WTC11 (cell line): ENCODE measurements at regions not wholly inside any gene's neighbourhood (a gene's known extent, or its start where the extent isn't known, plus 50 kb on each side); places are given as distances from the start of the nearest gene placed in this dataset.

Source experiments
- ATAC-seq: fragments of 200-7000 bp; cut with Tn5 transposase; 2 replicates; pipeline ENCODE4 v1.10.0; 2021; ENCODE audit warnings: mild to moderate bottlenecking, moderate library complexity
- CTCF ChIA-PET: fragments of 300-600 bp; sonication (Branson Sonifier 250); formaldehyde crosslinking; loops from one replicate; lab custom pipeline; 2021; ENCODE audit warnings: antibody characterized with exemption; lab: Charles Lee
- POLR2A ChIA-PET: fragments of 350-600 bp; sonication (Branson Sonifier 250); formaldehyde crosslinking; loops from one replicate; lab custom pipeline; 2021; ENCODE audit warnings: antibody characterized with exemption; lab: Charles Lee
- DNase-seq: peaks from one replicate; pipeline ENCODE4 v3.0.0; 2021; ENCODE audit warnings: low spot score
- H3K27ac Mint-ChIP-seq: 2 replicates; pipeline ENCODE4 v1.8.0; 2021; ENCODE audit warnings: mixed read lengths
- H3K27me3 Mint-ChIP-seq: 2 replicates; pipeline ENCODE4 v1.8.0; 2021; ENCODE audit warnings: low read depth, mild to moderate bottlenecking, moderate library complexity, mixed read lengths
- H3K36me3 Mint-ChIP-seq: 2 replicates; pipeline ENCODE4 v1.8.0; 2021; ENCODE audit warnings: mixed read lengths
- H3K4me1 Mint-ChIP-seq: 2 replicates; pipeline ENCODE4 v1.8.0; 2022; ENCODE audit warnings: mixed read lengths
- H3K4me3 Mint-ChIP-seq: 2 replicates; pipeline ENCODE4 v1.8.0; 2021; ENCODE audit warnings: mild to moderate bottlenecking, moderate library complexity, mixed read lengths
- H3K9me3 Mint-ChIP-seq: 2 replicates; pipeline ENCODE4 v1.8.0; 2021; ENCODE audit warnings: mixed read lengths
- ARID4B ChIP-seq: sonication (generic); formaldehyde crosslinking; IDR thresholded peaks from 2 replicates; pipeline ENCODE4 v1.8.0; 2023; ENCODE audit warnings: missing genetic modification reagents, mild to moderate bottlenecking, borderline replicate concordance
- CREB1 ChIP-seq: sonication (generic); formaldehyde crosslinking; IDR thresholded peaks from 2 replicates; pipeline ENCODE4 v1.8.0; 2023; ENCODE audit warnings: mild to moderate bottlenecking, missing genetic modification reagents
- E2F1 ChIP-seq: sonication (generic); formaldehyde crosslinking; IDR thresholded peaks from 2 replicates; pipeline ENCODE4 v1.8.0; 2022; ENCODE audit warnings: mild to moderate bottlenecking, missing genetic modification reagents
- MAX ChIP-seq: sonication (generic); formaldehyde crosslinking; IDR thresholded peaks from 2 replicates; pipeline ENCODE4 v1.8.0; 2022; ENCODE audit warnings: mild to moderate bottlenecking, missing genetic modification reagents
- RELA ChIP-seq: sonication (generic); formaldehyde crosslinking; IDR thresholded peaks from 2 replicates; pipeline ENCODE4 v1.8.1; 2022; ENCODE audit warnings: missing genetic modification reagents, mild to moderate bottlenecking, borderline replicate concordance
- SP1 ChIP-seq: sonication (generic); formaldehyde crosslinking; conservative IDR thresholded peaks from 2 replicates; pipeline ENCODE4 v1.8.1; 2022; ENCODE audit warnings: missing genetic modification reagents
- STAT6 ChIP-seq: sonication (generic); formaldehyde crosslinking; conservative IDR thresholded peaks from 2 replicates; pipeline ENCODE4 v1.8.1; 2023; ENCODE audit warnings: mild to moderate bottlenecking, low read depth, missing genetic modification reagents, moderate library complexity
- TEAD4 ChIP-seq: sonication (generic); formaldehyde crosslinking; IDR thresholded peaks from 2 replicates; pipeline ENCODE4 v1.8.0; 2022; ENCODE audit warnings: mild to moderate bottlenecking, missing genetic modification reagents
- USF1 ChIP-seq: sonication (generic); formaldehyde crosslinking; IDR thresholded peaks from 2 replicates; pipeline ENCODE4 v1.8.0; 2022; ENCODE audit warnings: mild to moderate bottlenecking, missing genetic modification reagents
- USF2 ChIP-seq: sonication (generic); formaldehyde crosslinking; IDR thresholded peaks from 2 replicates; pipeline ENCODE4 v1.8.1; 2023; ENCODE audit warnings: mild to moderate bottlenecking, missing genetic modification reagents, moderate library complexity
- ZNF396 ChIP-seq: fragments of 250-450 bp; sonication (Bioruptor Pico); IDR thresholded peaks from 2 replicates; pipeline ENCODE4 v1.8.0; 2021; ENCODE audit warnings: mild to moderate bottlenecking, moderate library complexity, borderline replicate concordance
- ZNF671 ChIP-seq: fragments of 250-450 bp; sonication (Bioruptor Pico); IDR thresholded peaks from 2 replicates; pipeline ENCODE4 v1.8.0; 2021; ENCODE audit warnings: mild to moderate bottlenecking

- TF ChIP-seq USF2 (CRISPR knock-in tag): no peak
- no peak for TF ChIP-seq RELA (CRISPR knock-in tag)
- TF ChIP-seq ARID4B (CRISPR knock-in tag): no peak
- no peak for TF ChIP-seq ZNF671 (CRISPR knock-in tag)
- TF ChIP-seq MAX (CRISPR knock-in tag): no peak
- TF ChIP-seq SP1 (CRISPR knock-in tag): no peak
These were observed 104.8 kb upstream of the CCDC68 start (continued) for GRCh38 chr18:55064073-55064472.

- DNase-seq (no peak), ATAC-seq (no peak; the same call in 1 of the 2 replicates)
- Mint-ChIP-seq H3K27ac (no peak overlapping the region), H3K9me3 (no peaks in the 10 kb centered on the region), H3K4me3 (no peak overlapping the region), H3K36me3 (no peaks in the 10 kb centered on the region), H3K27me3 (no peaks in the 10 kb centered on the region), H3K4me1 (peaks cover 21% of the 10 kb centered on the region)
- TF ChIP-seq USF1 (no peak), STAT6 (CRISPR knock-in tag) (no peak), ZNF671 (CRISPR knock-in tag) (no peak), ZNF396 (CRISPR knock-in tag) (no peak), E2F1 (CRISPR knock-in tag) (no peak), TEAD4 (CRISPR knock-in tag) (no peak), CREB1 (CRISPR knock-in tag) (no peak), SP1 (CRISPR knock-in tag) (no peak), MAX (CRISPR knock-in tag) (no peak)
- POLR2A ChIA-PET: no interaction called here
- CTCF ChIA-PET: no interaction called here
These were observed 95.0 kb upstream of the CCDC68 start for GRCh38 chr18:55054021-55054990.
